ENCODE measurements at regions not wholly inside any gene's neighbourhood (a gene's known extent, or its start where the extent isn't known, plus 50 kb on each side); places are given as distances from the start of the nearest gene placed in this dataset.
"Not testable (repeated sequence)": the region's sequence is repeated elsewhere in the genome, so short reads cannot be mapped to it uniquely, and the experiment has no call there.

DNA sequence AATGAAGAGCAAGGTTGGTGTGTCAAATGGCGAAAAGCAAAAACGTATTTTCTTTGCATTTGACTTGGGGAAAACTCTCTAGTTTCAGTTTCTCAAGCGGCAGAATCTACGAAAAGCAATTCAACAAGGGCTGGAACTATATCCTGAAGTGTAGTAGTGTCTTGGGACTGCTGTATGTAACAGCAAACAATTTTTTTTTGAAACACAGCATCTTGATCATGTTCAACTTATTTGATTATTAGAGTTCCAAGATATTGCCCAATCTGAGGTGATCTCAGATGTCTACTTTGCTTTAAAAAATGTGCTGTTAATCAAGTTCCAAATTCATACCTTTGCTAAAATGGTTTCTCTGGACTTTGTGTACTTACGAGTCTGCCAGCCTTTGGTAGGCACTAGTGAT, 120.6 kb downstream of the ZWINT start:
- Histone ChIP-seq H3K4me3 (ENCODE audit: low read depth in 1 of 2, low read length in 2 of 2) (no peak overlapping the region), H3K9me3 (ENCODE audit: control insufficient read depth in 2 of 2, insufficient read depth in 1 of 2, low read depth in 1 of 2, low read length in 1 of 2) (no peaks in the 10 kb centered on the region), H3K27ac (ENCODE audit: low read depth in 2 of 2, low read length in 1 of 2) (no peak overlapping the region), H3K4me1 (ENCODE audit: control insufficient read depth in 2 of 2, insufficient read depth in 2 of 2, low read length in 1 of 2) (no peaks in the 10 kb centered on the region), H3K27me3 (ENCODE audit: control insufficient read depth in 1 of 2, insufficient read depth in 2 of 2, low read length in 2 of 2) (no peaks in the 10 kb centered on the region), H3K36me3 (ENCODE audit: control insufficient read depth in 2 of 2, insufficient read depth in 2 of 2, low read length in 1 of 2) (no peaks in the 10 kb centered on the region)
- 76 to 77% methylated on average over 5 of the region's 5 CpGs for WGBS, 2 donors

DNA sequence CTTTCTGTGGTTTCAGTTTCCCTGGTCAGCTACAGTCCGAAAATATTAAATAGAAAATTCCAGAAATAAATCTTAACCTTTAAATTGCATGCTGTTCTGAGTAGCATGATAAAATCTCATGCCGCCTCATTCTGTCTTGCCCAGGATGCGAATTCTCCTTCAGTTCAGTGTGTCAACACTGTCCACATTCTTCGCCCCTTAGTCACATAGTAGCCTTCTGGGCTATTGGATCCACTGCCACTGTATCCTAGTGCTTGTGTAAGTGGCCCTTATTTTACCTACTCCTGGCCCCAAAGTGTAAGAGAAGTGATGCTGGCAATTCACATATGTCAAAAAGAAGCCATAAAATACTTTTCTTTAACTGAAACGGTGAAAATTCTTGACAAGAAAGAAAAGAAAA, 129.6 kb downstream of the ZWINT start:
- H3K4me1 ChIP-seq (ENCODE audit: control insufficient read depth in 2 of 2, insufficient read depth in 2 of 2, low read length in 1 of 2): no peaks in the 10 kb centered on the region
- H3K36me3 ChIP-seq (ENCODE audit: control insufficient read depth in 2 of 2, insufficient read depth in 2 of 2, low read length in 1 of 2): no peaks in the 10 kb centered on the region
- H3K9me3 ChIP-seq (ENCODE audit: control insufficient read depth in 2 of 2, insufficient read depth in 1 of 2, low read depth in 1 of 2, low read length in 1 of 2): no peaks in the 10 kb centered on the region
- no peak overlapping the region for H3K27ac ChIP-seq (ENCODE audit: low read depth in 2 of 2, low read length in 1 of 2)
- H3K27me3 ChIP-seq (ENCODE audit: control insufficient read depth in 1 of 2, insufficient read depth in 2 of 2, low read length in 2 of 2): no peaks in the 10 kb centered on the region
- no peak overlapping the region for H3K4me3 ChIP-seq (ENCODE audit: low read depth in 1 of 2, low read length in 2 of 2)
- WGBS, 2 donors: 56 to 61% methylated on average over 5 of the region's 5 CpGs

DNA sequence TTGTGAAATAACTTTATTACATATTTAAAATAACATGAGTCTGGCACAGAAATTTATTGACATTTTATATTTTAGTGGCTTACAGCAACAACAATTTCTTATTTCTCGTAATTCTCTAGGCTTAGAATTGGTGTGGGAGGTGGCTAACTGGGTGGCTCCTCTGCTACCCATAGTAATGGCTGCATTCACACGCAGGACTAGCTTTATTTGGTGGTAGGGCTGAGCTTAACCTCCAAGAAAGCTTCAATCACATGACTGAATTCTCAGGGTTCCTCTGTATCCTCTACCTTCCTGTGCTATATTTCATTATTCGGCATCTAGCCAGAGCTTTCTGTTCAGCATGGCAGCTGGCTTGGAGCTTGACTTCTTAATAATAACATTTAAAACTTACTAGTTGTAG, 138.8 kb downstream of the ZWINT start:
- Histone ChIP-seq H3K36me3 (ENCODE audit: control insufficient read depth in 2 of 2, insufficient read depth in 2 of 2, low read length in 1 of 2) (no peaks in the 10 kb centered on the region), H3K4me3 (ENCODE audit: low read depth in 1 of 2, low read length in 2 of 2) (no peak overlapping the region), H3K27me3 (ENCODE audit: control insufficient read depth in 1 of 2, insufficient read depth in 2 of 2, low read length in 2 of 2) (no peaks in the 10 kb centered on the region), H3K27ac (ENCODE audit: low read depth in 2 of 2, low read length in 1 of 2) (no peak overlapping the region), H3K4me1 (ENCODE audit: control insufficient read depth in 2 of 2, insufficient read depth in 2 of 2, low read length in 1 of 2) (no peaks in the 10 kb centered on the region), H3K9me3 (ENCODE audit: control insufficient read depth in 2 of 2, insufficient read depth in 1 of 2, low read depth in 1 of 2, low read length in 1 of 2) (no peaks in the 10 kb centered on the region)
- WGBS, 2 donors: 70 to 76% methylated on average over 3 of the region's 3 CpGs

DNA sequence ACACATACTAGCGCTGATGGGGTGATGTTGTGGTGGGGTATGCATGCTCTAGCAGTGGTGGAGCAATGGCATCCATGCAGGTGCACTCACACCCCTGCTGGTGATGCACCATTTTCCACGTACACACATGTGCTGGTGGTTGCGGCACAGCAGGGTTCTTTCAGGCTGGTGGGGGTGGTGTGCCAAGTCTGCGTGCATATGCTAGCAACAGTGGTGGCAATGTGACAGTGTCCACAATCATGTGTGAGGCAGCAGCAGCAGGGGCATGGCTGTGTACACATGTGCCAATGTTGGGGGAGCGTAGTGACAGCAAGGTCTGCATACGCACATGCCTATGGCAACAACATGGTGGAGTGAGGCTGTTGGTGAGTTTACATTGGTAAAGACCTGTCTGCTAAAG, 148.1 kb downstream of the ZWINT start:
- WGBS, 2 donors: 88 to 93% methylated on average over 6 of the region's 6 CpGs
- H3K27ac ChIP-seq (ENCODE audit: low read depth in 2 of 2, low read length in 1 of 2): no peak overlapping the region
- no peaks in the 10 kb centered on the region for H3K36me3 ChIP-seq (ENCODE audit: control insufficient read depth in 2 of 2, insufficient read depth in 2 of 2, low read length in 1 of 2)
- peaks cover 0 to 8% of the 10 kb centered on the region in 2 donors for H3K9me3 ChIP-seq (ENCODE audit: control insufficient read depth in 2 of 2, insufficient read depth in 1 of 2, low read depth in 1 of 2, low read length in 1 of 2)
- no peaks in the 10 kb centered on the region for H3K27me3 ChIP-seq (ENCODE audit: control insufficient read depth in 1 of 2, insufficient read depth in 2 of 2, low read length in 2 of 2)
- no peaks in the 10 kb centered on the region for H3K4me1 ChIP-seq (ENCODE audit: control insufficient read depth in 2 of 2, insufficient read depth in 2 of 2, low read length in 1 of 2)
- no peak overlapping the region for H3K4me3 ChIP-seq (ENCODE audit: low read depth in 1 of 2, low read length in 2 of 2)

DNA sequence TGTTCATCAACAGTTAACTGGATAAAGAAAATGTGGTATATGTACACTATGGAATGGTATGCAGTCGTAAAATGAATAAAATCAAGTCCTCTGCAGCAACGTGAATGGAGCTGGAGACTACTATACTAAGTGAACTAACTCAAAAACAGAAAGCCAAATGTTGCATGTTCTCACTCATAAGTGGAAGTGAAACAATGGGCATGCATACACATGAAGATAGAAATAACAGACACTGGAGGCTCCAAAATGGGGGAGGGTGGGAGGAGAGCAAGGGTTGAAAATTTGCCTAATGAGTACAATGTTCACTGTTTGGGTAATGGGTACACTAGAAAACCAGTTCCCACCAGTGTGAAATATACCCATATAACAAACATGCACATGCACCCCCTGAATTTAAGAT, 179.5 kb downstream of the ZWINT start:
- Histone ChIP-seq H3K4me3 (ENCODE audit: low read depth in 1 of 2, low read length in 2 of 2) (no peak overlapping the region), H3K27me3 (ENCODE audit: control insufficient read depth in 1 of 2, insufficient read depth in 2 of 2, low read length in 2 of 2) (no peaks in the 10 kb centered on the region), H3K36me3 (ENCODE audit: control insufficient read depth in 2 of 2, insufficient read depth in 2 of 2, low read length in 1 of 2) (no peaks in the 10 kb centered on the region), H3K27ac (ENCODE audit: low read depth in 2 of 2, low read length in 1 of 2) (no peak overlapping the region), H3K4me1 (ENCODE audit: control insufficient read depth in 2 of 2, insufficient read depth in 2 of 2, low read length in 1 of 2) (no peaks in the 10 kb centered on the region), H3K9me3 (ENCODE audit: control insufficient read depth in 2 of 2, insufficient read depth in 1 of 2, low read depth in 1 of 2, low read length in 1 of 2) (no peaks in the 10 kb centered on the region)
- 63 to 71% methylated on average over 2 of the region's 2 CpGs for WGBS, 2 donors

DNA sequence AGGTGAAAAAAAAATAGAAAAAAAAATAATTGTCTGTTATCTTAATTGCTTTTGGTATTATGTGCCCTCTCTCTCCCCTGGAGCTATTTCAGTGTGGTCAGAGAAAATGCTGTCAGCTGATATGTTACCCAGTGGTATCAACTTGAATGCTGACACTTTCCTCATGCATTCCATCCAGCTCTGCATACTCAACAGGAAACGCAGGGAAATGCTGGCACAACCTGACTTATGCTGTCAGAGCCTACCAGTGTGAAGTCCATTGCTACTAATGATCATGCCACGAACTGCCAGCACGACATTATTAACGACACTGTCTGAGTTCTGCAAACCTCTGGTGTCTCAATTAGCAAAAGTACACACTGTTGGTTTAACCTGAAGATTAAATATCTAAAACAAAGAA, 182.8 kb downstream of the ZWINT start:
- H3K36me3 ChIP-seq (ENCODE audit: control insufficient read depth in 2 of 2, insufficient read depth in 2 of 2, low read length in 1 of 2): no peaks in the 10 kb centered on the region
- no peaks in the 10 kb centered on the region for H3K27me3 ChIP-seq (ENCODE audit: control insufficient read depth in 1 of 2, insufficient read depth in 2 of 2, low read length in 2 of 2)
- no peaks in the 10 kb centered on the region for H3K4me1 ChIP-seq (ENCODE audit: control insufficient read depth in 2 of 2, insufficient read depth in 2 of 2, low read length in 1 of 2)
- H3K4me3 ChIP-seq (ENCODE audit: low read depth in 1 of 2, low read length in 2 of 2): no peak overlapping the region
- H3K27ac ChIP-seq (ENCODE audit: low read depth in 2 of 2, low read length in 1 of 2): no peak overlapping the region
- 42 to 46% methylated on average over 4 of the region's 4 CpGs for WGBS, 2 donors
- no peaks in the 10 kb centered on the region for H3K9me3 ChIP-seq (ENCODE audit: control insufficient read depth in 2 of 2, insufficient read depth in 1 of 2, low read depth in 1 of 2, low read length in 1 of 2)

DNA sequence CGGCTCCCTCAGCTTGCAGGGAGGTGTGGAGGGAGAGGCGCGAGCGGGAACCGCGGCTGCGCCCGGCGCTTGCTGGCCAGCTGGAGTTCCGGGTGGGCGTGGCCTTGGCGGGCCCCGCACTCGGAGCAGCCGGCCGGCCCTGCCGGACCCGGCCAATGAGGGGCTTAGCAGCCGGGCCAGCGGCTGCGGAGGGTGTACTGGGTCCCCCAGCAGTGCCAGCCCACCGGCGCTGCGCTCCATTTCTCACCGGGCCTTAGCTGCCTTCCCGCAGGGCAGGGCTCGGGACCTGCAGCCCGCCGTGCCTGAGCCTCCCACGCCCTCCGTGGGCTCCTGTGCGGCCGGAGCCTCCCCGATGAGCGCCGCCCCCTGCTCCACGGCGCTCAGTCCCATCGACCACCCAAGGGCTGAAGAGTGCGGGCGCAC, 206.0 kb downstream of the ZWINT start:
- WGBS, 2 donors: 95 to 99% methylated on average over 38 to 41 of the region's 41 CpGs
- not testable (repeated sequence) for H3K27me3 ChIP-seq (ENCODE audit: control insufficient read depth in 1 of 2, insufficient read depth in 2 of 2, low read length in 2 of 2); H3K9me3 ChIP-seq (ENCODE audit: control insufficient read depth in 2 of 2, insufficient read depth in 1 of 2, low read depth in 1 of 2, low read length in 1 of 2); H3K4me3 ChIP-seq (ENCODE audit: low read depth in 1 of 2, low read length in 2 of 2); H3K4me1 ChIP-seq (ENCODE audit: control insufficient read depth in 2 of 2, insufficient read depth in 2 of 2, low read length in 1 of 2); H3K36me3 ChIP-seq (ENCODE audit: control insufficient read depth in 2 of 2, insufficient read depth in 2 of 2, low read length in 1 of 2); H3K27ac ChIP-seq (ENCODE audit: low read depth in 2 of 2, low read length in 1 of 2)

DNA sequence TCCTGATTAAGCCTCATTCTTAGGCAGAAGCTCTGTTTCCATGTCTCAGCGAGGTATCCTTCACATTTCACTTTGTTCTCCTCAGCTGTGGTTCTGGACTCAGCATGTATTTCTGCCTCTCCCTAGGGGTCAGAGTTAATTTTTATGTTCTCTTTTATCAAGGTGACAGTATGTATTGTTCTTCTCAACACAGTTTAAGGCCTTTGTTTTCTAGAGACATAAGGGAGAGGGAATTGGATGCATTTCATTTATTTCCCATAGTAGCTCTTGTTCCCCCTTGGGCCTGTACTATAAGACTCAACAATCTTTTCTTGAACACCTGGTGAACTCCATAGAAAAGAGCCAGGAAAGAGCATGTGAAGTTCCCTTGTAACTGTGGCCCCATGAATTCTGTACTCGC, 214.3 kb downstream of the ZWINT start:
- WGBS, 2 donors: 74 to 76% methylated on average over 2 of the region's 2 CpGs
- H3K36me3 ChIP-seq (ENCODE audit: control insufficient read depth in 2 of 2, insufficient read depth in 2 of 2, low read length in 1 of 2): no peaks in the 10 kb centered on the region
- no peaks in the 10 kb centered on the region for H3K4me1 ChIP-seq (ENCODE audit: control insufficient read depth in 2 of 2, insufficient read depth in 2 of 2, low read length in 1 of 2)
- H3K4me3 ChIP-seq (ENCODE audit: low read depth in 1 of 2, low read length in 2 of 2): no peak overlapping the region
- H3K27ac ChIP-seq (ENCODE audit: low read depth in 2 of 2, low read length in 1 of 2): no peak overlapping the region
- no peaks in the 10 kb centered on the region for H3K27me3 ChIP-seq (ENCODE audit: control insufficient read depth in 1 of 2, insufficient read depth in 2 of 2, low read length in 2 of 2)
- H3K9me3 ChIP-seq (ENCODE audit: control insufficient read depth in 2 of 2, insufficient read depth in 1 of 2, low read depth in 1 of 2, low read length in 1 of 2): peaks cover 0 to 2% of the 10 kb centered on the region in 2 donors

DNA sequence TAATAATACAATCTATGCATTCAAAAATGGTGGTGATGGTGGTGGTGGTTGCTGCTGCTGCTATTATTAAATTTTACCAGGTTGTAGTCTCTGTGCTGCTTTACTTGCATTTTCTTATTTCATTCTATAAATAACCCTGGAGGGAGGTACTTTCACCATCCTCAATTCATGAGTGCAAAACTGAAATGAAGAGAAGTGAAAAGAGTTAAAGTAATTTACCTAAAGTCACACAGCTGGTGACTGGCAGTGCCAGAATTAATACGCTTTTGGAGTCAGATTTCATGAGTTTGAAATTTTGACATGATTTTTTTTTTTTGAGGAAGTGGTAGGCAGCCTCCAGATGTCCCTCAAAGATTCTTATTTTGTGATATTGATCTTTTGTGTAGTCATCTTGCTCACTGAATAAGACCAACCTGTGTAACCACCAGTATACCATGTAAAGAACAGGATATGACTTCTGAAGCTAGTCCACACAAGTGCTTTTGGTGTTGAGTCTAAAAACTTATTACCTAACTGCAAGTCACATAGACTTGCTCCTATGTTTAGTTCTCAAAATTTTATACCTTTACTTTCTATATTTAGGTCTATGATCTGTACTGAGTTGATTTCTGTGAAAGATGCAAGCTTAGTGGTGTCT, 218.8 kb downstream of the ZWINT start:
- H3K9me3 ChIP-seq (ENCODE audit: control insufficient read depth in 2 of 2, insufficient read depth in 1 of 2, low read depth in 1 of 2, low read length in 1 of 2): no peaks in the 10 kb centered on the region
- 60 to 68% methylated on average over 1 of the region's 1 CpG for WGBS, 2 donors
- H3K27ac ChIP-seq (ENCODE audit: low read depth in 2 of 2, low read length in 1 of 2): no peak overlapping the region
- no peaks in the 10 kb centered on the region for H3K27me3 ChIP-seq (ENCODE audit: control insufficient read depth in 1 of 2, insufficient read depth in 2 of 2, low read length in 2 of 2)
- no peaks in the 10 kb centered on the region for H3K4me1 ChIP-seq (ENCODE audit: control insufficient read depth in 2 of 2, insufficient read depth in 2 of 2, low read length in 1 of 2)
- no peaks in the 10 kb centered on the region for H3K36me3 ChIP-seq (ENCODE audit: control insufficient read depth in 2 of 2, insufficient read depth in 2 of 2, low read length in 1 of 2)
- no peak overlapping the region for H3K4me3 ChIP-seq (ENCODE audit: low read depth in 1 of 2, low read length in 2 of 2)

DNA sequence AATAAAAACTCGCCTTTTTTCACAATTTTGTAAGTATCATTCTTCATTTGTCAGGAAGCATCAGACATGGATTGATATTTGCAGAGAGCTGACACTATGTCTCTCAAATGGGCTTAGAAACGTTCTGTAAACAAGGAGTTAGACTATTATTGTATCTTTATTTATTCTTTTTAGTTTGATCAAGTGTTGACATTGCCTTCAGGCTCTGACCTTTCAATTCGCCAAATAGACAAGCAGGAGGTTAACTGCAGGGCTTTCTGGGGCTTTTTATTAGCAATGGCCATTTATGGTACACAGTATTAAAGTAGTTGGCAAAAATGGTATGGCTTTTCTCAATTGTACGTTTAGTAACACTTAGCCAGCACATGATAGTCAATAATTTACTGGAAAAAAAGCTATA, 221.7 kb downstream of the ZWINT start:
- Histone ChIP-seq H3K27ac (ENCODE audit: low read depth in 2 of 2, low read length in 1 of 2) (no peak overlapping the region), H3K36me3 (ENCODE audit: control insufficient read depth in 2 of 2, insufficient read depth in 2 of 2, low read length in 1 of 2) (no peaks in the 10 kb centered on the region), H3K27me3 (ENCODE audit: control insufficient read depth in 1 of 2, insufficient read depth in 2 of 2, low read length in 2 of 2) (no peaks in the 10 kb centered on the region), H3K9me3 (ENCODE audit: control insufficient read depth in 2 of 2, insufficient read depth in 1 of 2, low read depth in 1 of 2, low read length in 1 of 2) (no peaks in the 10 kb centered on the region), H3K4me1 (ENCODE audit: control insufficient read depth in 2 of 2, insufficient read depth in 2 of 2, low read length in 1 of 2) (no peaks in the 10 kb centered on the region), H3K4me3 (ENCODE audit: low read depth in 1 of 2, low read length in 2 of 2) (no peak overlapping the region)
- 16 to 17% methylated on average over 4 of the region's 4 CpGs for WGBS, 2 donors

All from esophagus (tissue), 2 donors.